ENCODE measurements at regions not wholly inside any gene's neighbourhood (a gene's known extent, or its start where the extent isn't known, plus 50 kb on each side); places are given as distances from the start of the nearest gene placed in this dataset.

- Histone ChIP-seq H3K27ac (replicated peaks in 1 of 4) (no peak overlapping the region), H3K9me3 (no peaks in the 10 kb centered on the region), H3K4me1 (no peaks in the 10 kb centered on the region), H3K27me3 (no peaks in the 10 kb centered on the region), H3K36me3 (no peaks in the 10 kb centered on the region), H3K4me3 (no peak overlapping the region)
- no peak for TF ChIP-seq CTCF (IDR thresholded peaks at IDR 0.05)
- TF ChIP-seq POLR2AphosphoS5 (IDR thresholded peaks at IDR 0.05) = no peak
- TF ChIP-seq EP300 (IDR thresholded peaks at IDR 0.05) = no peak
- TF ChIP-seq POLR2A (IDR thresholded peaks at IDR 0.05; ENCODE audit: low read depth) = no peak
- intact Hi-C loops (cut with DNase I) = no loop called here
- 96% methylated on average over 1 of the region's 1 CpG for WGBS
- no peak for DNase-seq (ENCODE audit: extremely low spot score)
Observed at GRCh38 chr6:93827728-93828127, 408.4 kb upstream of the EPHA7 start.

- no peaks in the 10 kb centered on the region for H3K9me3 ChIP-seq
- TF ChIP-seq CTCF (IDR thresholded peaks at IDR 0.05) = no peak
- no peak for TF ChIP-seq EP300 (IDR thresholded peaks at IDR 0.05)
- TF ChIP-seq POLR2A (IDR thresholded peaks at IDR 0.05; ENCODE audit: low read depth) = no peak
- TF ChIP-seq POLR2AphosphoS5 (IDR thresholded peaks at IDR 0.05) = no peak
- H3K4me1 ChIP-seq = no peaks in the 10 kb centered on the region
- H3K27ac ChIP-seq (replicated peaks in 1 of 4) = no peak overlapping the region
- no peak overlapping the region for H3K4me3 ChIP-seq
- H3K36me3 ChIP-seq = no peaks in the 10 kb centered on the region
- intact Hi-C loops (cut with DNase I) = no loop called here
- H3K27me3 ChIP-seq = no peaks in the 10 kb centered on the region
- no peak for DNase-seq (ENCODE audit: extremely low spot score)
Observed at GRCh38 chr6:93825950-93826349, 406.6 kb upstream of the EPHA7 start.

- no peak overlapping the region for H3K27ac ChIP-seq (replicated peaks in 1 of 4)
- no peak for DNase-seq (ENCODE audit: extremely low spot score)
- no peak for TF ChIP-seq CTCF (IDR thresholded peaks at IDR 0.05)
- TF ChIP-seq POLR2A (IDR thresholded peaks at IDR 0.05; ENCODE audit: low read depth) = no peak
- no peak for TF ChIP-seq EP300 (IDR thresholded peaks at IDR 0.05)
- TF ChIP-seq POLR2AphosphoS5 (IDR thresholded peaks at IDR 0.05) = no peak
- H3K4me1 ChIP-seq = no peaks in the 10 kb centered on the region
- H3K9me3 ChIP-seq = no peaks in the 10 kb centered on the region
- intact Hi-C loops (cut with DNase I) = no loop called here
- no peaks in the 10 kb centered on the region for H3K36me3 ChIP-seq
- 95% methylated on average over 4 of the region's 4 CpGs for WGBS
- H3K27me3 ChIP-seq = no peaks in the 10 kb centered on the region
- no peak overlapping the region for H3K4me3 ChIP-seq
Observed at GRCh38 chr6:93823489-93823888, 404.1 kb upstream of the EPHA7 start.

DNA sequence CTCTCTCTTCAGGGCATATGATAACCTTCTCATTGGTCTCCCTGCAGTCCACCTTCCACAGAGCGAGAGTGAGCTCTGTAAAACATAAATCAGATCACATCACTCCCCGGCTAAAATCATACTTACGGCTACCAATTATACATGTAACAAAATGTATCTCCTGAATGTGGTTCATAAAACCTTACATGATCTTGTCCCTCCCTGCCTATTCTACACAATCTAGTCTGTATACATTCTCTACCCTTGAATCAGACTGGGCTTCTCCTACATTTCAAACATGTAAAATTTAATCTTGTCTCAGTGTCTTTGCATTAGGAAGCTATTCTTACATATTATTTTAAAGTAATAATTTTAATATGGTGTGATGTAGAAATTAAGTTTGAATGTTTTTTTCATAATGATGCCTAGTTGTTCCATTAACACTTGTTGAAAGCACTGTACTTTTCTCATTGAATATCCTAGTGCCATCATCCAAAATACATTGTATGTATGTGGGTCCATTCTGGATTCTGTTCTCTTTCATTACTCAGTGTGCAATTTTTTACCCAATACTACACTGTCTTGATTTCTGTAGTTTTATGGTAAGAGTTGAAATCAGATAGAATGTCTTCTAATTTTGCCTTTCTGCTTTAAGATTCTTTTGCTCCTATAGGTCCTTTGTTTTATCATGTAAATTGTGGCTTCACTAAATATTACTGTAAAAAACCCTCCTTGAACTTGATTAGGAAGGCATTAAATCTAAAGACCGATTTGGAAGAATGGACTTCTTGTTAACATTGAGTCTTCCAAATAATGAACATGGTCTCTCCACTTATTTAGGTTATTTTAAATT, 403.3 kb upstream of the EPHA7 start:
- Histone ChIP-seq H3K36me3 (no peaks in the 10 kb centered on the region), H3K27ac (replicated peaks in 1 of 4) (no peak overlapping the region), H3K4me1 (no peaks in the 10 kb centered on the region), H3K9me3 (no peaks in the 10 kb centered on the region), H3K4me3 (no peak overlapping the region), H3K27me3 (no peaks in the 10 kb centered on the region)
- WGBS = 94% methylated on average over 4 of the region's 4 CpGs
- TF ChIP-seq POLR2AphosphoS5 (IDR thresholded peaks at IDR 0.05) (no peak), CTCF (IDR thresholded peaks at IDR 0.05) (no peak), EP300 (IDR thresholded peaks at IDR 0.05) (no peak), POLR2A (IDR thresholded peaks at IDR 0.05; ENCODE audit: low read depth) (no peak)
- DNase-seq (ENCODE audit: extremely low spot score) = no peak
- intact Hi-C loops (cut with DNase I) = no loop called here

DNA sequence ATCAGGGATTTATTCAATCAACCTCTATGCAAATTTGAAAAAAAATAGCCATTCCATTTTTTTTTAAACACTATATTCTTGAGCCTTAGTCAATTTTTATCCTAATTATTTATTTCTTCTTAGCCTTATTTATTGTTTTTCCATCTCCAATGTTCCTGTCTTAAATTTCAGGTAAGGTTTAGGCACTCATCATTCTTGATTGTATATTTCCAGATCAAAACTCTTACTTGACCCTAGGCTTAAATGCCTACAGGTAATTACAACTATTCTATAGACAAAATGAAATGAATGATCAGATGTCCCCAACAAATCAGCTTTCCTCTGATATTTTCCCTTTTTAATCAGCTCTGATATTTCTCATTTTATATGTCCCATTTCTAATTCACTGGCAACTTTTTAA, 402.6 kb upstream of the EPHA7 start:
- no peak overlapping the region for H3K27ac ChIP-seq (replicated peaks in 1 of 4)
- no peak for DNase-seq (ENCODE audit: extremely low spot score)
- intact Hi-C loops (cut with DNase I) = no loop called here
- no peak overlapping the region for H3K4me3 ChIP-seq
- H3K4me1 ChIP-seq = no peaks in the 10 kb centered on the region
- H3K9me3 ChIP-seq = no peaks in the 10 kb centered on the region
- TF ChIP-seq POLR2A (IDR thresholded peaks at IDR 0.05; ENCODE audit: low read depth) = no peak
- H3K27me3 ChIP-seq = no peaks in the 10 kb centered on the region
- no peaks in the 10 kb centered on the region for H3K36me3 ChIP-seq
